OCI-LY7 (cell line): ENCODE measurements at regions not wholly inside any gene's neighbourhood (a gene's known extent, or its start where the extent isn't known, plus 50 kb on each side); places are given as distances from the start of the nearest gene placed in this dataset.

Source experiments
- EZH2phosphoT487 ChIP-seq: fragments of 200-600 bp; sonication (generic); IDR thresholded peaks from 2 replicates; pipeline ENCODE4 v1.6.1; 2018; ENCODE audit warnings: low read depth, borderline replicate concordance, mild to moderate bottlenecking, mixed run types, antibody characterized with exemption, low read length, moderate library complexity, mixed read lengths
- TF ChIP-seq, protein P1 (sequence below): fragments of 200-600 bp; sonication (generic); conservative IDR thresholded peaks from 2 replicates; pipeline ENCODE4 v1.5.1; 2014; ENCODE audit warnings: mild to moderate bottlenecking, antibody characterized with exemption, low read length, moderate library complexity, mixed read lengths

- TF ChIP-seq, protein P1, sequence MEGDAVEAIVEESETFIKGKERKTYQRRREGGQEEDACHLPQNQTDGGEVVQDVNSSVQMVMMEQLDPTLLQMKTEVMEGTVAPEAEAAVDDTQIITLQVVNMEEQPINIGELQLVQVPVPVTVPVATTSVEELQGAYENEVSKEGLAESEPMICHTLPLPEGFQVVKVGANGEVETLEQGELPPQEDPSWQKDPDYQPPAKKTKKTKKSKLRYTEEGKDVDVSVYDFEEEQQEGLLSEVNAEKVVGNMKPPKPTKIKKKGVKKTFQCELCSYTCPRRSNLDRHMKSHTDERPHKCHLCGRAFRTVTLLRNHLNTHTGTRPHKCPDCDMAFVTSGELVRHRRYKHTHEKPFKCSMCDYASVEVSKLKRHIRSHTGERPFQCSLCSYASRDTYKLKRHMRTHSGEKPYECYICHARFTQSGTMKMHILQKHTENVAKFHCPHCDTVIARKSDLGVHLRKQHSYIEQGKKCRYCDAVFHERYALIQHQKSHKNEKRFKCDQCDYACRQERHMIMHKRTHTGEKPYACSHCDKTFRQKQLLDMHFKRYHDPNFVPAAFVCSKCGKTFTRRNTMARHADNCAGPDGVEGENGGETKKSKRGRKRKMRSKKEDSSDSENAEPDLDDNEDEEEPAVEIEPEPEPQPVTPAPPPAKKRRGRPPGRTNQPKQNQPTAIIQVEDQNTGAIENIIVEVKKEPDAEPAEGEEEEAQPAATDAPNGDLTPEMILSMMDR, result no peak
- no peak for TF ChIP-seq EZH2phosphoT487
These were observed 96.6 kb upstream of the RND3 start for GRCh38 chr2:150584081-150584480.
